ENCODE measurements at regions not wholly inside any gene's neighbourhood (a gene's known extent, or its start where the extent isn't known, plus 50 kb on each side); places are given as distances from the start of the nearest gene placed in this dataset.

- no peak for DNase-seq (ENCODE audit: low read depth in 2 of 2)
Observed at GRCh38 chr16:65224994-65225393, 103.1 kb upstream of the CDH11 start.

GRCh38 chr16:65224471-65224870, 102.6 kb upstream of the CDH11 start:
- DNase-seq (ENCODE audit: low read depth in 2 of 2): no peak

GRCh38 chr16:65223335-65223734, 101.5 kb upstream of the CDH11 start:
- DNase-seq (ENCODE audit: low read depth in 2 of 2): no peak

- DNase-seq (ENCODE audit: low read depth in 2 of 2): no peak
Observed at GRCh38 chr16:65222536-65222935, 100.7 kb upstream of the CDH11 start.

GRCh38 chr16:65222049-65222448, 100.2 kb upstream of the CDH11 start:
- DNase-seq (ENCODE audit: low read depth in 2 of 2): no peak

GRCh38 chr16:65219786-65220185, 97.9 kb upstream of the CDH11 start:
- DNase-seq (ENCODE audit: low read depth in 2 of 2): no peak

- DNase-seq (ENCODE audit: low read depth in 2 of 2): no peak
Observed at GRCh38 chr16:65218348-65218747, 96.5 kb upstream of the CDH11 start.

GRCh38 chr16:65213866-65214595, 92.2 kb upstream of the CDH11 start:
- no peak for DNase-seq (ENCODE audit: low read depth in 2 of 2)

GRCh38 chr16:65212791-65213190, 90.9 kb upstream of the CDH11 start:
- no peak for DNase-seq (ENCODE audit: low read depth in 2 of 2)

- DNase-seq (ENCODE audit: low read depth in 2 of 2): no peak
Observed at GRCh38 chr16:65212240-65212639, 90.4 kb upstream of the CDH11 start.

GRCh38 chr16:65202461-65202860, 80.6 kb upstream of the CDH11 start:
- DNase-seq (ENCODE audit: low read depth in 2 of 2): no peak

- DNase-seq (ENCODE audit: low read depth in 2 of 2): no peak
Observed at GRCh38 chr16:65201511-65201910, 79.6 kb upstream of the CDH11 start.

- no peak for DNase-seq (ENCODE audit: low read depth in 2 of 2)
Observed at GRCh38 chr16:65200857-65201256, 79.0 kb upstream of the CDH11 start.

GRCh38 chr16:65200156-65200773, 78.4 kb upstream of the CDH11 start:
- no peak for DNase-seq (ENCODE audit: low read depth in 2 of 2)

GRCh38 chr16:65196420-65197075, 74.7 kb upstream of the CDH11 start:
- DNase-seq (ENCODE audit: low read depth in 2 of 2): no peak

- DNase-seq (ENCODE audit: low read depth in 2 of 2): no peak
Observed at GRCh38 chr16:65195998-65196397, 74.1 kb upstream of the CDH11 start.

GRCh38 chr16:65185241-65185778, 63.4 kb upstream of the CDH11 start:
- DNase-seq (ENCODE audit: low read depth in 2 of 2): no peak

GRCh38 chr16:65181071-65181561, 59.3 kb upstream of the CDH11 start:
- DNase-seq (ENCODE audit: low read depth in 2 of 2): no peak

GRCh38 chr16:65178151-65178550, 56.3 kb upstream of the CDH11 start:
- DNase-seq (ENCODE audit: low read depth in 2 of 2): no peak

- DNase-seq (ENCODE audit: low read depth in 2 of 2): no peak
Observed at GRCh38 chr16:65176603-65177002, 54.7 kb upstream of the CDH11 start.

GRCh38 chr16:65172356-65172755, 50.5 kb upstream of the CDH11 start:
- DNase-seq (ENCODE audit: low read depth in 2 of 2): no peak
